A673 (cell line): ENCODE measurements at regions not wholly inside any gene's neighbourhood (a gene's known extent, or its start where the extent isn't known, plus 50 kb on each side); places are given as distances from the start of the nearest gene placed in this dataset.

Experiments used
- BruUV-seq: library from RNA; stranded (reverse); fragments of 400-500 nt; replicated peaks from 2 replicates; lab custom pipeline; 2021; lab: Mats Ljungman, UMichigan
- CTCF ChIA-PET: fragments of 300-600 bp; sonication (Branson Sonifier 250); formaldehyde crosslinking; loops from one replicate; lab custom pipeline; 2022; ENCODE audit warnings: antibody characterized with exemption; lab: Charles Lee
- POLR2A ChIA-PET: fragments of 300-600 bp; sonication (Branson Sonifier 250); formaldehyde crosslinking; loops from one replicate; lab custom pipeline; 2022; ENCODE audit warnings: antibody characterized with exemption; ENCODE audit not compliant: low non-redundant PET; lab: Charles Lee
- DNase-seq: peaks from one replicate; pipeline ENCODE4 v3.0.0-alpha.2; 2015; ENCODE audit warnings: low spot score
- H3K27ac ChIP-seq: fragments of 200-600 bp; sonication (generic); 2 replicates; pipeline ENCODE4 v1.5.1; 2016; ENCODE audit warnings: mixed run types, low read depth, mild to moderate bottlenecking, mixed read lengths, antibody characterized with exemption, low read length; ENCODE audit not compliant: poor library complexity, severe bottlenecking
- H3K27me3 ChIP-seq: fragments of 200-600 bp; sonication (generic); replicated peaks from 2 replicates; pipeline ENCODE4 v1.6.1; 2017; ENCODE audit warnings: mixed run types, low read depth, mild to moderate bottlenecking, mixed read lengths, antibody characterized with exemption, low read length; ENCODE audit not compliant: insufficient read depth, poor library complexity
- H3K36me3 ChIP-seq: fragments of 200-600 bp; sonication (generic); 2 replicates; pipeline ENCODE4 v1.6.1; 2016; ENCODE audit warnings: mixed run types, mild to moderate bottlenecking, mixed read lengths, antibody characterized with exemption, low read length; ENCODE audit not compliant: insufficient read depth, poor library complexity, severe bottlenecking
- H3K4me1 ChIP-seq: fragments of 200-600 bp; sonication (generic); 2 replicates; pipeline ENCODE4 v1.6.1; 2017; ENCODE audit warnings: mixed run types, mild to moderate bottlenecking, mixed read lengths, antibody characterized with exemption, low read length; ENCODE audit not compliant: insufficient read depth, poor library complexity, severe bottlenecking
- H3K4me3 ChIP-seq: fragments of 200-600 bp; sonication (generic); 2 replicates; pipeline ENCODE4 v1.5.1; 2016; ENCODE audit warnings: low read depth, mixed run types, mild to moderate bottlenecking, mixed read lengths, low read length; ENCODE audit not compliant: poor library complexity, severe bottlenecking
- H3K9me3 ChIP-seq: fragments of 200-600 bp; sonication (generic); 2 replicates; pipeline ENCODE4 v1.6.1; 2016; ENCODE audit warnings: mixed run types, low read depth, mild to moderate bottlenecking, mixed read lengths, antibody characterized with exemption, low read length; ENCODE audit not compliant: poor library complexity, severe bottlenecking
- CTCF ChIP-seq: fragments of 300-800, 200-600 bp; sonication (generic); conservative IDR thresholded peaks from 2 replicates; pipeline ENCODE4 v1.5.1; 2017; ENCODE audit warnings: low read depth, mild to moderate bottlenecking, antibody characterized with exemption, low read length, moderate library complexity, mixed read lengths
- EZH2 ChIP-seq: fragments of 200-600 bp; sonication (generic); IDR thresholded peaks from 2 replicates; pipeline ENCODE4 v1.6.1; 2017; ENCODE audit warnings: borderline replicate concordance, low read depth, mild to moderate bottlenecking, mixed read lengths, antibody characterized with exemption, low read length; ENCODE audit not compliant: poor library complexity, severe bottlenecking
- intact Hi-C: fragments of 100-400 bp; cut with micrococcal nuclease; formaldehyde crosslinking; loops from one replicate; pipeline ENCODE4 v1.10.0; 2022; ENCODE audit not compliant: unreplicated experiment

- intact Hi-C loops, result no loop called here
These were observed 116.4 kb upstream of the SASH1 start for GRCh38 chr6:148226284-148226683.

GRCh38 chr6:148231572-148231971, 111.1 kb upstream of the SASH1 start:
- POLR2A ChIA-PET, result no interaction called here
- no TSS peak for BruUV-seq
- H3K27me3 ChIP-seq, result no peaks in the 10 kb centered on the region
- H3K4me1 ChIP-seq, result no peaks in the 10 kb centered on the region
- DNase-seq, result no peak
- no peaks in the 10 kb centered on the region for H3K9me3 ChIP-seq
- no peak overlapping the region for H3K4me3 ChIP-seq
- H3K36me3 ChIP-seq, result no peaks in the 10 kb centered on the region
- TF ChIP-seq EZH2 (no peak), CTCF (no peak)
- CTCF ChIA-PET, result interaction anchor here (0.5 kb wide), 1 partner anchor 12 kb away, joined by 3 read pairs; no protein-coding TSS in a partner anchor
- no peak overlapping the region for H3K27ac ChIP-seq
- intact Hi-C loops, result no loop called here

More at GRCh38 chr6:148226284-148226683, 116.4 kb upstream of the SASH1 start:
- Histone ChIP-seq H3K27ac (no peak overlapping the region), H3K4me1 (no peaks in the 10 kb centered on the region), H3K27me3 (no peaks in the 10 kb centered on the region), H3K4me3 (no peak overlapping the region), H3K9me3 (no peaks in the 10 kb centered on the region), H3K36me3 (no peaks in the 10 kb centered on the region)
- TF ChIP-seq EZH2 (no peak), CTCF (no peak)
- DNase-seq, result no peak
- no TSS peak for BruUV-seq
- ChIA-PET CTCF (no interaction called here), POLR2A (no interaction called here)

- TF ChIP-seq EZH2, result no peak
- ChIA-PET CTCF (no interaction called here), POLR2A (no interaction called here)
- no peak for DNase-seq
- no TSS peak for BruUV-seq
- Histone ChIP-seq H3K4me1 (no peaks in the 10 kb centered on the region), H3K4me3 (no peak overlapping the region), H3K27ac (no peak overlapping the region), H3K36me3 (no peaks in the 10 kb centered on the region), H3K9me3 (no peaks in the 10 kb centered on the region), H3K27me3 (no peaks in the 10 kb centered on the region)
- intact Hi-C loops, result no loop called here
These were observed 107.2 kb upstream of the SASH1 start for GRCh38 chr6:148235446-148235845.

GRCh38 chr6:148238713-148239112, 103.9 kb upstream of the SASH1 start:
- CTCF ChIA-PET, result no interaction called here
- intact Hi-C loops, result no loop called here
- H3K36me3 ChIP-seq, result no peaks in the 10 kb centered on the region
- BruUV-seq, result no TSS peak
- H3K4me1 ChIP-seq, result no peaks in the 10 kb centered on the region
- H3K9me3 ChIP-seq, result no peaks in the 10 kb centered on the region
- H3K27me3 ChIP-seq, result no peaks in the 10 kb centered on the region
- TF ChIP-seq CTCF (no peak), EZH2 (no peak)
- H3K4me3 ChIP-seq, result no peak overlapping the region
- no peak for DNase-seq
- POLR2A ChIA-PET, result no interaction called here
- no peak overlapping the region for H3K27ac ChIP-seq
